Posterior vena cava (tissue), 2 donors: ENCODE measurements at regions not wholly inside any gene's neighbourhood (a gene's known extent, or its start where the extent isn't known, plus 50 kb on each side); places are given as distances from the start of the nearest gene placed in this dataset.

ENCODE experiments used
- DNase-seq: peaks from one replicate; pipeline ENCODE4 v3.0.0-alpha.2; 2020; ENCODE audit warnings: low spot score
- intact Hi-C, 2 donors: fragments of 100-400 bp; cut with DNase I; formaldehyde crosslinking; loops; one replicate each; pipeline versions ENCODE4 v1.14.1 to v1.14.2; 2022 to 2023
- donor health status: DM: yes; HTN: yes; CAD: no.
- donor health status: DM: yes; HTN: yes; CAD: no.

DNA sequence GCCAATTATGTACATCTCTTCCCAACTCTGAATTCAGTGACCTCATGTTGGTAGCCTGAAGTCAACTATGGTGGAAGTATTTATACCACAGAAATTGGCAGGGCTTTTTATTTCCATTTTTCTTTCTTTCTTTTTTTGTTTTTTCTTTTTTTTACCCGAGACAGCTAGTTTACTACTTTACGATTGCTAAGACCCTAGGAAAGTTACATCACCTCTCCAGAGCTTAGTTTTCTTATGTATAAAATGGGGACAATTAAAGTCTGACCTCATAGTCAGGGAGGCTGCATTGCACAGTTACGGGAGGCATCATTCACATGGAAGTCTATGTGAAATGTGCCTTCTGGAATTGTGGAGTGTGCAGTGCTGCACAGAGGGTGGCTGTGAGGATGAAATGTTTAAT, 194.3 kb downstream of the MTX2 start:
- no peak for DNase-seq
- intact Hi-C loops = no loop called here

DNA sequence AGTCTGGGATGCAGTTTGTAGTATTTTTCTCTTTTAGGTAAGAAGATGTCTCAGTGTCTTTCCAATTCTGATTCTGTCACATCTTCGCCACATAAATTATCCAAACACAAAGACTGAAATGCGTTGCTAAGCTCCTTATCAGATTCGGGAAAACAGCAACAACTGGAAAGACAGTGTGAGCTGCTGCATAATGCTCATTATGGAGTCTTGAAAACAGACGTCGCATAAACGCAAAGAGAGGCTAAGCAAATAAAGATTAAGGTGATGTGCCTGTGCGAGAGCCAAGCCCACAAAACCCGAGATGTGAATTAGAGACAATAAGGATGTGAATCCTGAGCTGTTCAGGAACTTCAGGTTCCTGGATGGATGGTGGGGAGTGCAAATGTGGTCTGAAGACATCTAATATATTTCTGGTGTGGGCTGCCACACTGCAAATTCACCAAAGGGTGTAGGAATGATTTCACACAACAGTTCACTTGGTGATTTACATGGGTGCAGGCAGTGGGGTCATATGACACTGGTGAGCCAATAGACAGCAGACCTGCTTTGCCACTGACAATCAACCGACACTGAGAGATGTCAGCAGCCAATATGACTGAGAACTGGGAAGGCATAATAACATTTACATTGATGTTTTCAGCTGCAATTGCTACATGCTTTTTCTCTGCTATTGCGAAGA, 195.8 kb downstream of the MTX2 start:
- DNase-seq = no peak
- intact Hi-C loops = no loop called here

DNA sequence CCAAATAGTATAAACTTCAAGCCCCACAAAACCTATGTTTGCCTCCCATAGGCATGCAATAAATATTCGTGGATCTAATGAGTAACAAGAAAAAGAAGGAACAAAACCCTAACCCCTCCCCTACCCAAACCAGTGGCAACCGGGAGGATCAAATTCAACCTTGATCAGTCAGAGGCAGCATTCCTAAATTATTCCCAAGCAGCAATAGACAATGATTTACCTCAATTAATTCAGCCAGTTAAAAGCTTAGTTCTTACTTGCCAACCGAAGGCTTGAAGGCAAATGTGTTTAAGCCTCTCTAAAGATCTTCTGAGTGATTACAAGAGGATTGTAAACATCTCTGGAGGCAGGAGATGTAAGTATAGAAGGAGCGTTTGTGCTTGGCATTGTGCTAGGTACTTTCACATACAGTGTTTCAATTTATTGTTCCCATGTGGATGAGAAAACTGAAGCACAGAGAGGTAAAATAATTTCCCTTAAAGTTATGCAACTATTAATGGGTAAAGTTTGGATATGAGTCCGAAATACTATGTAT, 197.7 kb downstream of the MTX2 start:
- intact Hi-C loops = no loop called here
- DNase-seq = no peak

DNA sequence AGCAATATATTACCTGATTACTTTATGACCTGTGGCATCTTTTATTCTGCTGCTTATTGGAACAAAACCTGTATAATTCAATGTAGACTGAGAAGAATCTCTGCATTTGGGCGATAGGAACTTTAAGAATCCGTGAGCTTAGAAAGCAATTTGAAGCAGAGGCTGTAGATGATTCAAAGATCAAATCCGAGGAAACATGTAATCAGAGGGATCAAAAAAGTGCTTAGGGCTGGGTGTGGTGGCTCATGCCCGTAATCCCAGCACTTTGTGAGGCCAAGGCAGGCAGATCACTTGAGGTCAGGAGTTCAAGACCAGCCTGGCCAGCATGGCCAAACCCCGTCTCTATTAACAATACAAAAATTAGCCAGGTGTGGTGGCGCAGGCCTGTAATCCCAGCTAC, 198.4 kb downstream of the MTX2 start:
- intact Hi-C loops = no loop called here
- DNase-seq = no peak

DNA sequence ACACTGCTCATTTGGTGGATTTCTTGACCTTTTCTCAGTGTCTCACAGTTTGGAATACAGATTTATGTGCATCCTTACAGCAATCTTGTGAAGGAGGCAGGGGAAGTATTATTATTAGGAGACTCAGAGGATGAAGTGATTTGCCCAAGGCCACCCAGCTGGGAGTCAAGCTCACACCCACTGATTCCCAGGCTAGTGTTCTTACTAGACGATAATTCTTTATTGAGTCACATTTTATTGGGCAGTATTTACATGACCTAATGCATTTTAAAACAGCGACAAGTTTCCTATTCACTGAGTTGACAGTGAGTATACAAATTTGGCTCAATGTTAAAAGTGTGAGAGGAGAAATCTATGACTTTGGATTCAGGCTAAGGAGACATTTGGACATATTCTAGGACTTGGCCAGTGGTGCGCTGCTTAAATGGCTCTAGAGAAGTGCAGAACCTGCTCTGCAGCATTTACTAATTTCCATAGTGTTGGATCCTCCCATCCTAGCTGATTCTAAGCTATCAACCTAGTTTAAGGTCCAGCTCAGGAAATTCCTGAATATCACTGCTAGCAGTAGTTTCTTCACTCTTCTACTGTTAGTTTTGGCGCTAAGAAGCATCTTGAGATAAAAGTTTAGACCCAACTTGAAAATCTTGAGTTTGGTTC, 199.3 kb downstream of the MTX2 start:
- intact Hi-C loops = no loop called here
- no peak for DNase-seq

DNA sequence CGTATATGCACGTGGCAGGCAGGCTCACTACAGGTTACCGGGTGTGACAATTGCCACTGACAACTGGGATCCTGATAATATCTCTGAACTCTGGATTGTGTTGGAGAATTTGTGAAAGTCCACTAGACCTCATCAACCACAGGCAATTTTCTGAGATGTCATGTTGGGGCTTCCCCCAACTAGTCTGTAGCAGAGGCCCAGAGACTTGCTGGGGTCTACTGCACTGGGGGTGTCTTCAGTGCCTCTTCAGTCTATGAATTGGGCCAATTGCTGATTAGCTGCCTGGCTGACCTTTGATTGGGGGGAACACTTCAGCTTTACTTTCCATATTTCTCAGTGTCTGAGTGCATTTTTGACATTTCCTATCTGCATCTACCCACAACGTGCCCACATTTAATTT, 201.5 kb downstream of the MTX2 start:
- intact Hi-C loops = no loop called here
- no peak for DNase-seq

DNA sequence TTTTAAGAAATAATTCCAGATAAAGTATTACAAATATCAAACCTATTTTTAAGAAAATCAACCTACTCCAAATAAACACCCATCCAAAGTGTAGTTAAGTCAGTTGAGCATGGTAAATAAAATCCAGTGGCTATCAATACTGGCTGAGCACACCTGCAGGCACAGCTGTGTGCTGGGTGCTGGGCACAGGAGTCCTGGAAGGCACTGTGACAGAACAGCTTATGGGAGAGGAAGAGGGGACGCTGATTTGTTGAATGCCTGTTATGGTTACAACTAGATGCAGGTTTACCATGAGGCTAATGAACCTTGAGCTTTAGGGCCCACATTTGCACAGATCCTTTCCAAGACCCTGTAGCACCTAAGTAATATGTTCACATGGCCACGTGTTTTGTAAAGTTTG, 202.7 kb downstream of the MTX2 start:
- no peak for DNase-seq
- intact Hi-C loops = no loop called here

DNA sequence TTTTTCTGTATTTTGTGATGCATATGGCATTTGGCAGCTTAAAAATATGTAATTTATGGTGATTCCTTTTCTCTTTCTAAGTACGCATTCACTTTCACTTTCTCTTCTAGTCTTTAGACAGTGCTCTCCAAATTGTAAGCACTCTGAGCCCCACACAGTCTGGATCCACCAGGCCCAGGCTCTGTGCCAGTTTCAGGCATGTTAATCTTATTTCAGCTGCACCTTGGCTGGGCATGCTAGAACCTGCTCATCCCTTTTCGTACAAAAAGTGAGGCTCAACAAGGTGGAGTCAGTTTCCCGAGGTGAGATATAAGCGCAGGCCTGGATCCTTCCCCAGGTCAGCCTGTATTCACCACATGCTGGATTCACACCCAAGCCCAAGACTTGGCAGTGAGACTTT, 203.9 kb downstream of the MTX2 start:
- intact Hi-C loops = no loop called here
- DNase-seq = no peak

DNA sequence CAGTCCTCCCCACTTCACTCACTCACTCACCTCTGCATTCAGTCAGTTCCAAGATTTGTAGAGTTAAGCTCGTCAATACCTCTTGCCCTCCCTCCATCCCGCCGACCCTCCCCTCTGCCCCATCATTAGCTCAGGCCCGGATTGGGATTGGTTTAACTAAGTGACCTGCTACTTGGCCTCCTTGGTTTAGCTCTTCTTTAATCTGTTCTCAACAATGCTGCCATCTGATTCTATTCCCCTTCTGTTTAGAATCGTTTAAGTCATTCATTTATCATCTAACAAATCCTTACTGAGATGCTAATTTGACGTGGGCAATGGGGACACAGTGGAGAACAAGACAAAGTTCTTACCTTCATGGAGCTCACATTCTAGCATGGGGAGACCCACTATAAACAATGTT, 204.6 kb downstream of the MTX2 start:
- intact Hi-C loops = no loop called here
- DNase-seq = no peak

DNA sequence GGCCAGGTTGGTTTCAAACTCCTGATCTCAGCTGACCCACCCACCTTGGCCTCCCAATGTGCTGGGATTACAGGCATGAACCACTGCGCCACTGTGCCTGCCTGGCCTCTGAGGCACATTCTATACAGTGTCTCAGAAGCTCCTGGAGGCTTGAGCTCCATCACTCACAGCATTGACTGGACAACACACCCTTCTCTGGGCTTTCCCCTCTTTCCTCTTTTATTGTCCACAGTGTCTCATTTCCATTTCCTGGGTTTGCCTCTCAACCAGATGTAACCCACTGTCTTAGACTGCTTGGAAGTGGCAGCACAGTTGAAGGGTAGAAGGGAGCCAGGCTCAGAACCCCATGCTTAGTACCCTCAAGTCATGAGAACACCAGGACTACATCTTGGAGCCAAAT, 208.1 kb downstream of the MTX2 start:
- intact Hi-C loops = no loop called here

DNA sequence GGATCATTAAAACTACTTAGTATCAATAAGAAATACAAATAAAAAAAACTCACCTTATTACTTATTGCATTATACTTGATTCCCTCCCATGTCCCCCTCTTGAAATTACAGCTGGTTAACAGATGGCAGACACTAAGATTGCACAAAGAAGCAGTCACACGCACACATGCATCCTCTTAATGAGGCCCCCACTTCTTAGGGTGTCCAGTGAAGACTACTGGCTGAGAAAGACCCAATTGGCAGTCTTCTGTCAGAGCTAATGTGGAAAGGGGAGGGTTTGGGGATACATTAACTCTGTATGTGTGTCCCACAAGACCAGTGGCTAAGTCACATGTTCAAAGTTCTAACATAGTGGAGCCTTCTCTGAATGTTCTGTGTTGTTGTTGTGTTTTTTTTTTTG, 210.7 kb downstream of the MTX2 start:
- intact Hi-C loops = no loop called here
- DNase-seq = no peak

More for the DNA sequence above, 208.1 kb downstream of the MTX2 start:
- no peak for DNase-seq

DNA sequence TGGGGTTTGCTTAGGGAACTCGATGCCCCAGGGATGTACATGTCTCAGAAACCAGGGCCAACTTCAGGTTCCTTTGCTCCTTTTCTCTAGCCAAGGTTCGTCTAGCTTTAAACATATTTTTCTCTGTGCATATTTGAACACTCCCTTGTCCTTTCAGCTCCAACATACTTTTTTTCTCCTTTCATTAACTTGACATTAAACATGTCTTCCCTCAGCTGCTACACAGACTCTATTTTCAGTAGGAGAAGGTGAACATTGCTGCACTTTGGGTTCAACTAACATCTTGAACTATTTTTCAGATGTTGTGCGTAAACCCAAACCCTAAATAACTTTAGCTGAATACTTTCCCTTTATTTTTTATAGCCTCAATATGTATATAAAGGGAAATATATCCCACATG, 212.9 kb downstream of the MTX2 start:
- intact Hi-C loops = no loop called here
- DNase-seq = no peak

DNA sequence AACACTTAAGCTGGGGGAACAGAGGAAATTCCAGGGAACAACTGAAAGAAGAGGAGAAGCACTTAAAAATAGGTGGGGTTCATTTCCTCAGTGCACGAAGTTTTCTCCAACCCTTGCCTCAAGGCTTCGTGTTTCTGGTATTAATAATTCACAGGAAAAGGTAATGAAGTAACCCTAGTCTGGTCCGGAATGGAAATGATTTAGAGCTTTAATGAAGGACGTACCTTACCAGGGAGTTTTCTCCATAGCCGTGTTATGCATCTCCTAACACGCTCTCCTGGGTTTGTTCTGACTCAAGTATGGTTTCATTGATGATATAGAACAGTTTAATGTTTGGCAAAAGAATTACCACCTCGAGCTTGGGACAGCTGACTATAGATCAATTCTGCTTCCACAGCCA, 214.2 kb downstream of the MTX2 start:
- intact Hi-C loops = no loop called here
- no peak for DNase-seq

DNA sequence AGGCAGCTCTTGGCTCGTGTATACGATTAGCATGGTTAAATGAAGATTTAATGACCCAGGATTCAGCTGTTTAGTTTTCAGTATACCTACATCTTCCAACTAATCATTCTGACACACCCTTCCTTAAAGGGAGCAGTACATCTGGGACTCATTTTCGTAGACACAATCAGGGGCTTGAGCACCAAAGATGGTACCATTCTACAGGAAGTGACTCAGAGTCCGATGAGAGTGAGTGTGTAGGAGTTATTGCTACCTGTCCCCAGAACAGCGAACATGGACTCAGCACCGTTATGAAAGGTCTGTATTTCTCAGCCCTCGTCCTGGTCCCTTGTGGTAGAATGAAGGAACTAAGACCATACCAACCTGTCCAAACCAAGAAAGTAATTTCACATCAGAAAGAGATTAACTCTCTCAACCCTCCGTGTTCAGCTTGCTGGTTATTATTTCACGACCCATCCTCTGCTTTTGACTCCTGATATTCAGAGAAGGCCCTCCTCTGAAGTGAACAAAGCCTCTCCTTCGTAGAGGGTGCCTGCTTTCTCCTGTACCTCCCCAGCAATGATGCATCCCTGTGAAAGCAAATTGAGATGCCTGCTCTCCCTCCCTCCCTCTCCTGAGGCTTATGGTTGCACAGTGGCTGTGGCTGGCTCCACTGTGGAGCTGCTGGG, 214.8 kb downstream of the MTX2 start:
- intact Hi-C loops = no loop called here
- no peak for DNase-seq

DNA sequence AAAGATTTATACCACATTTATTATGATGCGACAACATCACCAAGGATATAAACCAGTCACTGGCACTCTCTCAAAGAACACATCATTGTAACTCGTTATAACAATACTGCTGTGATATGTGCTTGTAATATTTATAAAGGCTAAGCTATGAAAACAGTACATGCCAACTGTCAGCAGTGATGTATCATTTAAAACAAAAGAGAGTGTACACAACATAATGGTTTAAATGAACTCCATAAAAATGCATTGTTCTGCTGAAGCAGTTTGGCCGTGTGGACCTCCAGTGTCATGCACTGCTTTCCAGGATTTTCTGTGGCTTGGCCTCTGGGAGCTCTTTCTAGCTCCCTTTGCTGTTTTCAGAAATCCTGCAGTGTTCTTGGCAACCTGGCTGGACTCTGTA, 215.6 kb downstream of the MTX2 start:
- no peak for DNase-seq
- intact Hi-C loops = no loop called here

DNA sequence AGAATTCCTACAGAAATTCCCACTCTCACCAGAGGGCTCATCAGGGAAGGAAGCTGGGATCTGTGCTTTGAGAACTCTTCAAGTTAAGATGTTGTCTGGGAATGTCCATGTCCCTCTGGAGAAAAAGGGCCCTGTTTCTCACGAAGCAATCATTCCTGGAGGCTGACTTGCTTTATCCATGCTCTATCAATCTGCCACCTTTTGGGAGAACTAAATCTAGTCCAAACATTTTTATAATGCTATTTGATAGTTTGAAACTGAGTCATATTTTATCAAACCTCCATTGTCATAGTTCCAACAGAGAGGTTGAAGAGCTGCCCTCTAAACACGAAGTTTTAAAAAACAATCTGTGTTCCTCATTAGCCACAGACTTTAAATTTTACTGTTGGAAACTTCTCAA, 219.2 kb downstream of the MTX2 start:
- intact Hi-C loops = no loop called here
- DNase-seq = no peak

DNA sequence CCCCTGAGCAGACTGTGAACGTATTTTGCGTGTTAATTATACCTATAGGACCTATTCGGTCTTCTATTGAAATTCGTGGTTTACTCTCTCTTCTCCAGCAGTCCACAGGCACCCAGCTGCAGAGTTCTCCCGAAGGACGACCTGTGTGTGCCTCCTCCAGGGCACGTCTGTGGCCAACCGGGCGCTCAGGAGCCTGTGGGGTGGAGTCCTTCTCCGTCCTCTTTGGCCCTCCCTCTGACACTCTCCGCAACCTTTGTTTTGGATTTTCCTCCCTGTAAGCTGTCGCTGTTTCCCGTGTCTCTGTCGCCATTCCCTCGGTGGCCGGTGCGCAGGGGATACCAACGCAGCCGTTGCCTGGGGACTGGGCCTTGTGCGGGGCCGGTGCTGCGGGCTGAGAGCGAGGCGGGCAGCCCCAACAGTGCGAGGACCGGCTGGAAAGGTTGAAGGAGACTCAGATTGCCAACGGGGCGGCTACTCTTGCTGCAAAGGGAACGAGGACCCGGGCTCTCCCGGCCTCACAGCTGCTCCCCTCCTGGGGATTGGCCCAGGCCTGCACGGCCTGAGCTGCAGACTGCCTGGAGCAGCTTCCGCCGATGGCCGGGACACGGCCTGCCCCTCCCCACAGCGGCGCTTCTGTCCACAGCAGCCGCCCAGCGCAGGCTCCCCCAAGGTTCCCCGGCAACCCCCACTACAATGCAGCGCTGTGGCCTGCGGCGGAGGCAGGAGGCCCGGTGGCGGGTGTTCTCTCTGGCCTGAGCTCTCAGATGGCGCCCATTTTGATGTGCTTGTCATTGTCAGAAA, 221.0 kb downstream of the MTX2 start:
- no peak for DNase-seq
- intact Hi-C loops = no loop called here

DNA sequence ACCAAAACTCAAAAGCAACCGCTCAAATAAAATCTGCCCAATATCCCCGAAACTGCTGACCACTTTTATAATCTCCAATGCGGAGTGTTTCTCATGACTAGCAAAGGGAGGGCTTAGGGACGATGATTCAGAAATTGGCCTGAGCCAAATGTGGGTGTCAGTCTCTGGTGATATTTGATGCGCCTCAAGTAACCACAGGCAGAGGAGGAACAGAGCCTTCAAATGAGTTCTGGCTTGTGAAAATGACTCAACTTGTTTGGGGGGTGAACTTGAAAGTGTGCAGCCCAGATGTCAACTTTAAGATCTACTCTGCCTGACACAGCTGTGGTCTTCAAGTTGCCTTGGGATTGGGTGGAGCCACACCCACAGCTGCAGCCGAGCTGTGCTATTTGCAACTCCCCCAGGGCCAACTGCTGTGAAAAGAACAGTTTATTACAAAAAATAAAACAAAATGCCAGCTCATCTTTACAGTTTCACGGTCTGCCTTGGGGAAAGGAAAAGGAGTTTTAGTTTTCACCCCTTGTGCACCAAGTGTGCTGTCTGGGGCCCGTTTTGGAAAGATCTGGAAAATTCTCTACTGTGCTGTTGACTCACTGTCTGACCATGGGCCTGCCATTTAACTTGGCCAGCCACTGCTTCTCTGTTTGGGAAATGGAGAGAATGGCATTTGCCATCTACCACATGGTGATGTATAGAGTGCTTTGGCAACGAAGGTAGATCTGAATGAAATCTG, 222.1 kb downstream of the MTX2 start:
- DNase-seq = peak; percentile 88
- intact Hi-C loops = no loop called here

DNA sequence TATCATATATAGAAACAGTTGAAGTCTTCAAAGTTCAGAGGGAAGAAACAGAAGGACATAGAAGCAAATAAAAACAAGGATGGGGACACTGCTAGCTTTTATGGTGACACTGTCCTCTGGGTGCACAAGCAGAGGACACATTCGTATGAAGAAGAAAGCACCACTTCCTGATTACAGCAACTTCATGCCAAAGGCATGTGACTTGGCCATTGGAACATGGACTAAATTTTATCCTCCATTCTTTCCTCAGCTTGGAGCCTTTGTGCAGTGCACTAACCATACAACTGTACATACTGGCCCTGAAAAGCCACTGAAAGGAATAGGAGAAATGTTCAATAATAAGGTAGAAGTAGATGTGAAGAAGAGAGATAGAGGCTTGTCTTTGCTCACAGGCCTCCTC, 223.3 kb downstream of the MTX2 start:
- no peak for DNase-seq
- intact Hi-C loops = no loop called here
